ENCODE measurements at regions not wholly inside any gene's neighbourhood (a gene's known extent, or its start where the extent isn't known, plus 50 kb on each side); places are given as distances from the start of the nearest gene placed in this dataset.

- DNase-seq = no peak
Observed at GRCh38 chr2:216808805-216809425, 50.9 kb downstream of the TNP1 start.

GRCh38 chr2:216807857-216808272, 52.0 kb downstream of the TNP1 start:
- no peak for DNase-seq

GRCh38 chr2:216804357-216805350, 55.2 kb downstream of the TNP1 start:
- DNase-seq = no peak

- no peak for DNase-seq
Observed at GRCh38 chr2:216803791-216804190, 56.1 kb downstream of the TNP1 start.

GRCh38 chr2:216802516-216803215, 57.2 kb downstream of the TNP1 start:
- DNase-seq = no peak

- no peak for DNase-seq
Observed at GRCh38 chr2:216800836-216801235, 59.0 kb downstream of the TNP1 start.

GRCh38 chr2:216799873-216800431, 59.9 kb downstream of the TNP1 start:
- peak; percentile 55 for DNase-seq

- no peak for DNase-seq
Observed at GRCh38 chr2:216796115-216796840, 63.6 kb downstream of the TNP1 start.

- no peak for DNase-seq
Observed at GRCh38 chr2:216793386-216793785, 66.5 kb downstream of the TNP1 start.

- DNase-seq = no peak
Observed at GRCh38 chr2:216792222-216793021, 67.4 kb downstream of the TNP1 start.

GRCh38 chr2:216791303-216791702, 68.6 kb downstream of the TNP1 start:
- no peak for DNase-seq

- peak; percentile 93 for DNase-seq
Observed at GRCh38 chr2:216789081-216789480, 70.8 kb downstream of the TNP1 start.

- DNase-seq = no peak
Observed at GRCh38 chr2:216787851-216788540, 71.9 kb downstream of the TNP1 start.

GRCh38 chr2:216786676-216787075, 73.2 kb downstream of the TNP1 start:
- DNase-seq = no peak

- no peak for DNase-seq
Observed at GRCh38 chr2:216784456-216784855, 75.4 kb downstream of the TNP1 start.

- DNase-seq = no peak
Observed at GRCh38 chr2:216781709-216782108, 78.2 kb downstream of the TNP1 start.

GRCh38 chr2:216780843-216781242, 79.0 kb downstream of the TNP1 start:
- no peak for DNase-seq

GRCh38 chr2:216777637-216778273, 82.1 kb downstream of the TNP1 start:
- DNase-seq = peak; percentile 96

GRCh38 chr2:216776066-216776850, 80.9 kb upstream of the IGFBP5 start:
- DNase-seq = no peak

- peak; percentile 82 for DNase-seq
Observed at GRCh38 chr2:216775043-216775453, 79.7 kb upstream of the IGFBP5 start.
